Stimulated activated CD4-positive, alpha-beta T cell treated with anti-CD3 and anti-CD28 coated beads, TNF-alpha, amount 100 ng/mL, for 1 hour (primary cell): ENCODE measurements at regions not wholly inside any gene's neighbourhood (a gene's known extent, or its start where the extent isn't known, plus 50 kb on each side); places are given as distances from the start of the nearest gene placed in this dataset.
"Not testable (repeated sequence)": the region's sequence is repeated elsewhere in the genome, so short reads cannot be mapped to it uniquely, and the experiment has no call there.

ENCODE experiments used
- DNase-seq, 3 donors: peaks; one replicate each; pipeline ENCODE4 v3.0.0-alpha.2; 2020; ENCODE audit warnings: low read depth in 3 of 3, low spot score in 1 of 3

DNA sequence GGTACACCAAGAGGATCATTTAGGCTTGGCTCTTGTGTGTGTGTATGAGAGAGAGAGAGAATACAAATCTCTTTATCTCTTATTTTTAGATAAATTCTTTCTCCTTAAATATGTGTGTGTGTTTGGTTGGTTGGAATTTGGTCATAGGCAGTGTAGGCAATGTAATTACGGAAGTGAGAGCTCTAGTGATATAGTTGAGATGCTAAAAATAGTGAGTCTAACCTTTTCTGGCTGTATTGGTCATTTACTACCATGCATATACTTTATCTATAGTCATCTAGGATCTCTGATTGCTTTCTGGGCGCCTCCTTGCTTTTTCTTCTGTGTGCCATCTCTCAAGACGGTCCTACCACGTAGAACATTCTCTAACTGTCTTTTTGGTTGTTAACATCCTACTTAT lies 250.2 kb downstream of the NUF2 start:
- no peak for DNase-seq

DNA sequence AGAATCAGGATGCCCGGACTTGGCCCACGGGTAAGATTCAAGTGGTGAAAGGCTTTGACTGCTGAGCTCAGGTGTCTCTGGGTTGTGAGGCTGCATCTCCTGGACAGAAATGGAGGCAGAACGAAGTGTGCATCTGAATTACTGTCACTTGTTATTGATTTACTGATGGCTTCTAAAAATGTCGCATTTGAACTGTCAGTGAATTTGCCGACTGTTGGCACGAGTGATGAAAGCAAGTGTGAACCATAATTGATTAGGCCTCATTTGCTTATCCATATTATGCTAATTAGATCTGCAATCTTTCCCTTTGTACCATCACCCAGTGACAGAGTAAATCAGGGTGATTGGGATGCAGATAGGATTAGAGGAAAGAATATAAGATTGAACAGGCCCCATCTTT lies 252.4 kb downstream of the NUF2 start:
- DNase-seq: no peak

DNA sequence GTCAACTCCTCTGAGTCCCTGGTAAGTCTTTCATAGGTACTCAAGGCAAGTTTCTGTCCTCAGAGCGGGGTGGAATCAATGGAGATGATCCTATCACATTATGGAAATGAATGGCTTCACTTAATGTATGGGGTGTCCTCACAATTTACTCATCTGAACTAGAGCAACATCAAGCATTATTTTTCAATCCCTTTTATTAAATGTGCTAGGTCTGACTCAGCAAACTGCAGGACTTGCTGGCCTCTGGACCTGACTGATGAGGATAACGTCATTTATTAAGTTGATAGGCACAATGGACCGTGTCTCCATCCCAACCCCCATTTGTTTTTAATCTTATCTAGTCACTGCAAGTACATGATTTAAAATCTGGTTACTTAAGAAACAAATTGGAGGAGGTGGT lies 259.2 kb downstream of the NUF2 start:
- DNase-seq: no peak

DNA sequence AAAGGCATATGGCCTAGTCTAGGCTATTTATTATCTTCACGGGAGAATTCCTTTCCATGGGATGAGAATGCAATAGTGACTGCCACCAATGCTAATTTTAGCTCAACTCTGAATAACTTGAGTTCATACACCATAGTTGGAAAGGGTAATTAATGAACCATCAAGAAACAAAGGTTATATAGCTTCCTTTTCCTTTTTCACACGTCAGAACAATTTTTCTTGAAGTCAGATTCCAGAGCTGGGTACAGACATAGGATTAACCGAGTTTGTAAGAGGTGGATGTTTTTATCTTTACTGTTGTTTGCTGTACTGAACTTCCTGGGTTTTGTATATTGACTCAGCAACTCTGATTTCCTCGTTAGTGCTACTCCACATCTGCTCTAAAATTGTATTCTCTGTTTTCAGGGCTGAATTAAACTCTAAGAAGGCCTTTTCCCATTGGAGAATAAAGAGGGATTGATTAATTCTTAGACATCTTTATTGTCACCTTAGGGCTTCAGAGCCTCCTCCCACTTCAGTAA lies 262.0 kb downstream of the NUF2 start:
- DNase-seq: no peak

DNA sequence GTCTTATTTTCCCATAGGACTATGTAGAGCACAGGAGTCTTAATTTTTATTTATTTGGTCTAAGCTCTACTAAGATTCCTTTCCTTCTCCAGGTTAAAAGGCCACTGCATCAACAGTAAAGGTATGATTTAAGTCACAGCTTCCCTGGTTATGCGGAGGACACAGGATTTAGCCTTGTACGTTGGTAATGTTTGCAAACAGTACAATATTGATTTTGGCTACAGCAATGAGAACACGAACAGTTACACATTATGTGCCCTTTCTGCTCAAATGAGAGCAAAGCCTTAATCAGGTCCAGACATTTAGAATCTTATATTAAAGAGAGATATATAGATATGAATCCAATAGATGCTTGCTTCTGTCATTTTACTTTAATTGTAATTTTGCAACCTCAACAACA lies 264.0 kb downstream of the NUF2 start:
- DNase-seq: no peak

DNA sequence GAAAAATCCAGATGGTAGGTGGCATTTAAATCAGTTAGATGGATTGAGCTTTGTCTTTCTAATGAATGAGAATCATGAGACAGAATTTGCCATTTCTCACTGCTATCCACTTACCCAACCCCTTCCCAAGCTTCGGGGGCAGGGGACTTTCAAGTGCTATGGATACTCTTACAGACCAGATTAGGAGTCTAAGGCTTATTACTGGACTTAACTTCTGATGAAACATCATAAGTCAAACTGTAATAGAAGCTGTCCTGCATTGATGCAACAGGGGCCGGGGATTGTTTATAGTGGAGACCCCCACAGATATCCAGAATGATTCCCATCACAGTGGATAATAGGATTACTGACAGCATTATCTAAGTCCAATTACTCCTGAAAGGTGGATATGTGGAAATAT lies 267.0 kb downstream of the NUF2 start:
- no peak for DNase-seq

DNA sequence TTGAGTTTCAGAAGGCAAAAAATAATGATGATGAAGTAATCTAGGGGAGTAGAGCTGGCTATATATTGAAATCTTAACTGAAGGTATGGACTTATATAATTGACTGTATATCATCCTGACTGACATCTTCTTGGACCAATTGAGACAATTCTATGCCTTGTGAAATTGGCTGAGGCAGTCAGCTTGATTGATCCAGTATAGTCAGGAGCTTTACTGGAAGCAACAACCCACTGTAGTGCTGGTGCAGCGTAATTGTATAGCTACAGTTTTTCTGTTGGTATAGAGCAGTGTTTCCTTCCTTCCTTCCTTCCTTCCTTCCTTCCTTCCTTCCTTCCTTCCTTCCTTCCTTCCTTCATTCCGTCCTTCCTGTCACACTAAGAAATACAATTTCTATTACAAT lies 268.0 kb downstream of the NUF2 start:
- DNase-seq: no peak

DNA sequence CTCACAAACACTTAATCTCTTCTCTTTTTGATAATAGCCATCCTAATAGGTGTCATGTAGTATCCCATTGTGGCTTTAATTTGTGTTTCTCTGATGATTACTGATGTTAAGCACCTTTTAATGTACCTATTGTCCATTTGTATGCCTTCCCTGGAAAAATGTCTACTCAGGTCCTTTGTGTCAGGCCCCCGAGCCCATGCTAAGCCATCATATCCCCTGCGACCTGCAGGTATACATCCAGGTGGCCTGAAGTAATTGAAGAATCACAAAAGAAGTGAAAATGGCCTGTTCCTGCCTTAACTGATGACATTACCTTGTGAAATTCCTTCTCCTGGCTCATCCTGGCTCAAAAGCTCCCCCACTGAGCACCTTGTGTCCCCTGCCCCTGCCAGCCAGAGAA lies 269.4 kb downstream of the NUF2 start:
- DNase-seq: not testable (repeated sequence)

DNA sequence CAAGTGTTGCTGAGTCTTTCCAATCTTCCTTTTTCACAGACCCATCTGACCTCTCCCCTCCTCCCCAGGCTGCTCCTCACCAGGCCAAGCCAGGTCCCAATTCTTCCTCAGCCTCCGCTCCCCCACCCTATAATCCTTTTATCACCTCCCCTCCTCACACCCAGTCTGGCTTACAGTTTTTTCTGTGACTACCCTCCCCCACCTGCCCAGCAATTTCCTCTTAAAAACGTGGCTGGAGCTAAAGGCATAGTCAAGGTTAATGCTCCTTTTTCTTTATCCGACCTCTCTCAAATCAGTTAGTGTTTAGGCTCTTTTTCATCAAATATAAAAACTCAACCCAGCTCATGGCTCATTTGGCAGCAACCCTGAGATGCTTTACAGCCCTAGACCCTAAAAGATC lies 270.9 kb downstream of the NUF2 start:
- not testable (repeated sequence) for DNase-seq

DNA sequence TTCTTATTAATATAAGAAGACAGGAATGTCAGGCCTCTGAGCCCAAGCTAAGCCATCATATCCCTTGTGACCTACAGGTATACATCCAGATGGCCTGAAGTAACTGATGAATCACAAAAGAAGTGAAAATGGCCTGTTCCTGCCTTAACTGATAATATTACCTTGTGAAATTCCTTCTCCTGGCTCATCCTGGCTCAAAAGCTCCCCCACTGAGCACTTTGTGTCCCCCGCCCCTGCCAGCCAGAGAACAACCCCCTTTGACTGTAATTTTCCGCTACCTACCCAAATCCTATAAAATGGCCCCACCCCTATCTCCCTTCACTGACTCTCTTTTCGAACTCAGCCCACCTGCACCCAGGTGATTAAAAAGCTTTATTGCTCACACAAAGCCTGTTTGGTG lies 274.4 kb downstream of the NUF2 start:
- DNase-seq: not testable (repeated sequence)

DNA sequence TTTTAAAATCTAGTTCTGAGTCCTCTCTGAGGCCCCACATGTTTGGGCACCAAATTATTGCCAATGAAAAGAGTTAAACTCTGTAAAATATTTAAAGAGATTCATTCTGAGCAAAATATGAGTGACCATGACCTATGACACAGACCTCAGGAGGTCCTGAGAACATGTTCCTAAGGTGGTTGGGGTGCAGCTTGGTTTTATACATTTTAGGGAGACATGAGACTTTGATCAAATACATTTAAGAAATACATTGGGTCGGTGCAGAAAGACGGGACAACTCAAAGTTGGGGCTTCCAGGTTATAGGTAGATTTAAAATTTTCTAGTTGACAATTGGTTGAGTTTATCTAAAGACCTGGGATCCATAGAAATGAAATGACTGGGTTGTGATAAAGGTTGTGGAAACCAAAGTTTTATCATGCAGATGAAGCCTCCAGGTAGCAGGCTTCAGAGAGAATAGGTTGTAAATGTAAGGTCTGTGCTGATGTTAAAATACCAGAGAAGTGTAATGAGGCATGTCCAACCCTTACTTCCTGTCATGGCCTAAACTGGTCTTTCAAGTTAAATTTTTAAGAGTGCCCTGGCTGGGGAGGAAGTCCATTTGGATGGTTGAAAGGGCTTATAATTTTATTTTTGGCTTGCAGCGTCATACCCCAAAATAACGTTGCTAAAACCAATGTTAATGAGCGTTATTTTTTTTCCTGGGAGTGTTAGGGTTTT lies 274.9 kb downstream of the NUF2 start:
- no peak for DNase-seq

DNA sequence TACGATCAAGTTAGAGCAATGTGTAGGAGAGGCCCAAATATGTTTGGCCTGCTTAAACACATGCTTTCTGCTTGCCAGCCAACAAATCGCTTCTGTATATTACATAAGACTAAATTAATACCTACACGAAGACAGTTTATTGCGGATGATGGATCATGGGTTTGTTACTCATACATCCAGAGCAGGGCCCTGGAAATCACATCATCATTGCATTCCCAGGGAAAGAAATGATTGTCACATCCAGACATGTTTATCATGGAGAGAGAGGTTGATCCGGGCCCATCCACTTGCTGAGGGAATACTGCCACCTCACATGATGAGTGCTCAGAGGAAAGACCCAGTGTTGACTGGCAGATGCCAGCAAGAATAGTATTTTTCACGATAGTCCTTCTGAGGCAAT lies 282.6 kb downstream of the NUF2 start:
- DNase-seq: no peak

DNA sequence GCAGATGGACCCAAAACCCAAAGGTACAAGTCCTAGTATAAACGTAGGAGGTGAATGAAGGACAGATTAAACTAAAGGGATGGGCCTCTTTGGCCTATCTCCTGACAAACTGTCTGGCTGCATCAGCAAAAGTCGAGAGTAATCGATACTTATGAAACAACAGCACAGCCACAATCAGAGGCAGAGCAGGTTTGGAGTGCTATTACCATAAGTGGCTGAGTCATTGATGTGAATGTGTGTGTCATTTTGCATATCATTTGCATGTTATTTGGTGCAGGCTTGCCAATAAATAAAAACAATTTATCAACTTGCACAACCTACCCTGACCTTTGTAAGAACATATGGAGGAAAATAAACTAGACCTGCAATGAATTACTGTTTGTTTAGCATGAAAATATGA lies 283.1 kb downstream of the NUF2 start:
- no peak for DNase-seq

DNA sequence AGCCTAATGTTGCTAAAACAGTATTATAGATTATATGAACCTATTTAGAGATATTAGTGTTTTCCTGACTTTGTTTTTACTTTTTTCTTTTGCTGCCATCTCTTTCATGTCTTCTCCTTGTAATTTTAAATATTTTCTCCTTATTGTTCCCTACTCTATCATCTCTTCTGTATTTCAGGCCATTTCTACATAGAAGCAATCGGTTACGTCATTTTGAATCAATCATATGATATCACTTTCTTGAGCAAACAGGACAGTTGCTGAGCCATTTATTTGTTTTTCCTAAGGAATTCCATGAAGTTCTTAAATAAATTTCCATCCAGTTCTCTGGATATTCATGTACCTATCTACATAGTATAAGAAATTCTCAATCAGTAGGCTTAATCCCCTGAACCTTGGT lies 287.2 kb downstream of the NUF2 start:
- no peak for DNase-seq

DNA sequence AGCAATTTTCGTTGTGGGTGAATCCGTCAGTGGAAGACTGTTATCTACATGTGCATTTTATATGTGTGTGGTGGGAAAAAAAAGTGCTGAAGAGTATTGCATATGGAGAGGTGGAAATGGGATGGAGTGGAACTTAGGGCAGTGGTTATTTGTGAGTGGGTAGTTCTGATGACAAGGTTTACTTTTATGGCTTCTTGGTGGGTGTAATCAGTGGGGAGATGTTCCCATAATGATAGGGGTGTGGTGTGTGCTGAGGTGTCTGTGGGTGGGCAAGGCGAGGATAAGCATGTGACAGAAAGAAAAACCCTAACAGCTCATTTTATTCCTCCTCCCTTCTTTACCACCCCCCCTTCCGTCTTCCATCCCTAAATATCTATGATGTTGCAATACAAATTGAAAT lies 288.1 kb downstream of the NUF2 start:
- DNase-seq: no peak

DNA sequence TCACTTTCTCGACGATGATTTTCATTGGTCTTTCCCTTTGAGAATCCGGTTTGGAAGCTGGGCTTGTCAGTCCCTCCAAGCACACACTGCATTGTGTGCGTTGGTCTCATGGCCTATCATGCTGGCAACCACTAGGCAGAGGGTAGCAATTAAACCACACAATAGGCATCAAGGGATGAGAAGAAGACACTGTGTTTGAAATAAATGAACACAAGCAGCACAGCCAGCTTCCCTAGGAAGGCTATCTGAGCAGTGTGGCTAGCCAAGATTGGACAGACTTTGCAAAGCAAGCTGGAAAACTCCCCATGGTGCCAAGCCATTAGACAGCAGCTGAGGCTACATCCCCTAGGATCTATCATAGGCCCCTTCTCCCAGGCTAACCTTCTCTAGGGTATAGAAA lies 288.7 kb downstream of the NUF2 start:
- DNase-seq: no peak

DNA sequence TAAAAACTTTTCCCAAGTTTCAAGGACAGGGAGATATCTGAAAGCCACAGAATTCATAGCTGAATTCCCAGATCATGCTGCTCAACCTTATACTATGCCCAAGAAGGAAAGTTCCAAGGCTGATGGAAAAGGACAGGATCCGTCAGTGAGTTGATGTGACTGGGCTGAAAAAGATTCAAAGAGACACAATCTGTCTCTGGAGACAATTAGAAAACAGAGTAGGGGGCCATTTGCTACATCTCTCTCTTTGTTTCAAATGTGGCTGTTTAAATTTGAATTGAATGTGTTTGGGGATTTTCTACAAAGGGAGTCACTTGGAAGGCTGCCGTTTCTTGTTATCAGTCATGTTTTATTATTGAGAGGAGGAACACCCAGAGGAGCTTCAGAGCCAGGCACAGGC lies 292.6 kb downstream of the NUF2 start:
- DNase-seq: no peak

DNA sequence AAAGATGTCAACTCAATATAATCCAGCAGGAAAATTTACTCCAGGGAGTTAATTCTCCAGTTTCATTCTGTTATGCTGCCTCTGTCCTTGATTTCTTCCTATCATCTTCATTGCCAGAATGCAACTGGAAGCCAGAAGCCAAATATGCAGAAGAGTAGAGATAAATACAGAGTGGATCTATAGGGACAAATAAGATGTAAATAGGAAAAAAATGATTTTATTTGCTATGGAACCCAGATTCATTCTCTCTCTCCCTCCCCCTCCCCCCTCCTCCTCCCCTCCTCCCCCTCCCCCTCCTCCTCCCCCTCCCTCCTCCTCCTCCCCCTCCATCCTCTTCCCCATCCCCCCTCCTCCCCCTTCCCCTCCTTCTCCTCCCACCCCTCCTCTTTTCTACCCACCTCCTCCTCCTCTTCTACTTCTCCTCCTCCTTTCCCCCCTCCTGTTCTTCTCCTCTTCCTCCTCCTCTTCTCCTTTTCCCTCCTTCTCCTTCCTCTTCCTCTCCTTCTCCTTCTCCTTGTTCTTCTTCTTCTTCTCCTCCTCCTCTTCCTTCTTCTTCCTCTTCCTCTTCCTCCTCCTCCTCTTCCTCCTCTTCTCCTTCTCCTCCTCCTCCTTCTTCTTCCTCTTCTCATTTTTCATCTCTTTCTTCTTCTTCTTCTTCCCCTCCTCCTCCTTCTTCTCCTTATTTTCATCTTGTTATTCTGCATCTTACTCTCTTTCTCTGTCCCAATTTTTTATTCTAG lies 306.4 kb downstream of the NUF2 start:
- no peak for DNase-seq

DNA sequence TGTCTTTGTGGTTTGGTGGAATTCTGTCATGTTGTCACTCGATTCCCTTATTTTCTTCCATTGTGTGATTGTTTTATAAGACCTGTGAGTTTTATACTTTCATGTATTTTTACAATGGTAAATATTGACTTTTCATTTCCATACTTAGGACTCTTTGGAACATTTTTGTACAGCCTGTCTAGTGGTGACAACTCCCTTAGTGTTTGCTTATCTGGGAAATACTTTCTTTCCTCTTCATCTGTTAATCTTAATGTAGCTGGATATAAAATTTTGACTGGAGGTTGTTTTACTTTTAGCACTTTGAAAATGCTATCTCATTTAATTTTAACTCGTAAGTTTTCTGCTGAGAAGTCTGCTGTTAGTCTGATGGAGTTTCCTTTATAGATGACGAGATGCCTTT lies 310.5 kb downstream of the NUF2 start:
- DNase-seq: no peak

DNA sequence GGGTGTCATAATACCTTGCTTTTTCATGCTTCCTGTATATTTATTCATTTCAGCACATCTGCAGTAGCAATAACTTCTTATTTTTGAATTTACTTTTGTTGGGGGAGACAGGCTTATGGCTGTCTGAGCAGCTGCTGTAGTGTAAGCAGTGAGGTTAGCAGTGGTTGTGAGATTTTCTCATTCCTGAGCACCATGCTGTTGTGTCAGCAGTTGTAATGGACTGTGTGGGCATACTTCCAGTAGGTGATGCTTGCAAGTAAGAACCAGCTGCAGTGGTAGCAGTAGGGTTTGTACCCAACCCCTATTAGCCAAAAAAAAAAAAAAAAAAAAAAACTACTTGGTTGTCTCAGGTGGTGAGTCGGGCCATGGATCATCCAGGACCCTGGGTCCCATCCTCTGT lies 311.6 kb downstream of the NUF2 start:
- no peak for DNase-seq

DNA sequence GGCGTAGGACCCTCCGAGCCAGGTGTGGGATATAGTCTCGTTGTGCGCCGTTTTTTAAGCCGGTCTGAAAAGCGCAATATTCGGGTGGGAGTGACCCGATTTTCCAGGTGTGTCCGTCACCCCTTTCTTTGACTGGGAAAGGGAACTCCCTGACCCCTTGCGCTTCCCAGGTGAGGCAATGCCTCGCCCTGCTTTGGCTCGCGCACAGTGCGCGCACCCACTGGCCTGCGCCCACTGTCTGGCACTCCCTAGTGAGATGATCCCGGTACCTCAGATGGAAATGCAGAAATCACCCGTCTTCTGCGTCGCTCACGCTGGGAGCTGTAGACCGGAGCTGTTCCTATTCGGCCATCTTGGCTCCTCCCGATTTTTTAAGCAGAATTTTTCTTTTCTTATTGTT lies 323.9 kb downstream of the NUF2 start:
- DNase-seq: not testable (repeated sequence)

DNA sequence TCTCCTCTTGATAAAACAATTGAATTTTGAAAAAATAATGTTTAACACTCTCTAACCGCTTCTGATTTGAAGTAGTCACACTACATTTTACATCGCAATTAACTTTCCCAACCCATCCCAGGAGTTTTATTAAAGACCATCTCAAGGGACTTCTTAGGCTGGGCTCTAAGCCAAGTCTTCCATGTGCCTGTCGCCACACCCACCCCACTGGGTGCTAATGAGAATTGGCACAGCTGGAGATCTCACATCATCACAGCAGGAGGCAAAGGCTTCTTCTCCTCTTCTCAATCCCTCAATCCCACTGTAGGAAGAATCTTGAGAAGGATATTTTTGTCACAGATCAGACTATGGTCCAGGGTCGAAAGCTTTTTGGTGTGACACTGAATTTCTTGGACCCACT lies 328.9 kb downstream of the NUF2 start:
- no peak for DNase-seq

DNA sequence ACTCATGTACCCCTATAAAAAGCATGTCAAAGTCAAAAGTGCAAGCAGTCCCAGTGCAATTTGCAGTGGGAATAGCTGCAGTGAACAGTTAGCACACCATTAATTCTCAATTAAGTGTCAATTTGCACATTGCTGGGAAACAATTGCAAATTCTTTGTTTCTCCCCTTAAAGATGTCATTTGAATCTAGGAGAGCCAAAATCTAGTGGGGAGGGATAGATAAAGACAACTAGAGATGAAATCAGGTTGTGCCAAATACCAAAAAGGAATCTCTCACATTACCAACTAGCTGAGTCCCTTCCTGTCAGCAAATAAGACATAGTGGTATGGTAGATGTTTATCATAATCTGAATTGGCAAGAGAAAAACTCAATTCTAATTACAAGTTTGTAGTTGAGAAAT lies 330.7 kb downstream of the NUF2 start:
- no peak for DNase-seq
